ENCODE measurements at regions not wholly inside any gene's neighbourhood (a gene's known extent, or its start where the extent isn't known, plus 50 kb on each side); places are given as distances from the start of the nearest gene placed in this dataset.

DNA sequence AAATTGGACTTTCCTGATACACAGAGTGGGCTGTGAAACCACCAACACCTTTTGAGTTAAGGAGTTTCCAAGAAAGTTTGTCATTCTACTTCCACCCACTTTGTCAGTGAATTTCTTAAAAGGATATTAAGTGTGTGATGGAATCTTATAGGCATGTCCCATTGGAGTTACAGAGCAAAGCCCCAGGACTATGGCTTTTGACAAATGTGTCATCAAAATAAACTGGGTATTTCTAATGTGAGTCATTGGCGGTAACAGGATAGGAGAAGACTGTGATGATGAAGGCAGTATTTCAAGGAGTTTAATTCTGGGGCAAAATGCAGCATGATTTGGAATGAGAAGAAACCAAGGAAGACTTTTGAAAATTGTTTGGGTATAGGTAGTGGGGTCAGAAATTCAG lies 1013.8 kb upstream of the EEF2KMT start:
- H3K9me3 Mint-ChIP-seq (ENCODE audit: low read depth): peaks cover 5% of the 10 kb centered on the region
- H3K27me3 Mint-ChIP-seq: no peaks in the 10 kb centered on the region
- no peaks in the 10 kb centered on the region for H3K36me3 Mint-ChIP-seq
- no peak overlapping the region for H3K27ac Mint-ChIP-seq
- H3K4me3 Mint-ChIP-seq: no peak overlapping the region
- H3K4me1 Mint-ChIP-seq (ENCODE audit: low read depth): no peaks in the 10 kb centered on the region

DNA sequence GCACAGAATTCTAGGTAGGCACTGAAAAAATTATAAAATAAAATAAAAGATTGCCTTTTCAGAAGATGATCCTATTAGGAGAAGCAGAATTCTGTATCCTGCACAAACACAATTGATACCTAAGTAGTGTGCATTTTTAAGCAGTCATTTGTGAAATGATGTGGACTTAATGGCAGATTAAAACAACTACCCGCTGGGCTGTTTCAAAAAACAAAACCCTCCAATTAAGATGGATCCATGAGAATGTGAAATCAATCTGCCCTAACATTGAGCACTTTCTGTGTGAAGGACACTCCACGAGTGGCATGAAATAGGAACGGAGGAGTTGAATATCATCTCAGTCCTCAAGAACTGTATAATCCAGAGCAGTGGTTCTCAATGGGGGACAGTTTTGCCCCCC lies 1012.8 kb upstream of the EEF2KMT start:
- Mint-ChIP-seq H3K9me3 (ENCODE audit: low read depth) (peaks cover 5% of the 10 kb centered on the region), H3K27ac (no peak overlapping the region), H3K4me1 (ENCODE audit: low read depth) (no peaks in the 10 kb centered on the region), H3K36me3 (no peaks in the 10 kb centered on the region), H3K27me3 (no peaks in the 10 kb centered on the region), H3K4me3 (no peak overlapping the region)

DNA sequence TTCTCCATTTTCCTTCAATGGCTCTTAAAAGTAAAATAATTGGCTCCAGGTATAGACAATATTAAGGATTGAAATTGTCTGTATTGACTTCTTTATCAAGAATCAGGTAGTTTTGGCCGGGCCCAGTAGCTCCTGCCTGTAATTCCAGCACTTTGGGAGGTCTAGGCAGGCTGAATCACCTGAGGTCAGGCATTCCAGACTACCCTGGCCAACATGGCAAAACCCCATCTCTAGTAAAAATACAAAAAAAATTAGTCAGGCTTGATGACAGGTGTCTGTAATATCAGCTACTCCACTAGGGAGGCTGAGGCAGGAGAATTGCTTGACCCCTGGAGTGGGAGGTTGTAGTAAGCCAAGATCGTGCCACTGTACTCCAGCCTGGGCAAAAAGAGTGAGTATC lies 1008.5 kb upstream of the EEF2KMT start:
- H3K9me3 Mint-ChIP-seq (ENCODE audit: low read depth): no peaks in the 10 kb centered on the region
- H3K27ac Mint-ChIP-seq: no peak overlapping the region
- H3K36me3 Mint-ChIP-seq: no peaks in the 10 kb centered on the region
- H3K4me1 Mint-ChIP-seq (ENCODE audit: low read depth): no peaks in the 10 kb centered on the region
- H3K4me3 Mint-ChIP-seq: no peak overlapping the region
- H3K27me3 Mint-ChIP-seq: peaks cover 1% of the 10 kb centered on the region

DNA sequence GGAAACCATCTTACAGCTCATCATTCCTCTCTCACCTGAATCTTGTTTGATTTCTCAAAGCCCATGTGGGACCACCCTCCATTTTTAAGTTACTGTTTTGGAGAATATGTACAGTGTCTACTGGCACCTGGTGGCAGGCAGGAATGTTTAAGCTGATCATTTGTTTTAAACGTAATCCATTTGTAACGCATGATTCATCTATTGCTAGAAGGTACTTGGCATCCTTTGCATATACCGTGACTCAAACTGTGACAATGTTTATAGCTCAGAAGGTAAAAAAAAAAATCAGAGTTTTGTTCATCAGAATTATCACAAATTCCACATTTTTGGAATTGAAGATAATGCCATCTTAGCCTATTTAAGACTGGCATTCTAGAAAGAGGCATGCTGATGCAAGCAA lies 1007.5 kb upstream of the EEF2KMT start:
- Mint-ChIP-seq H3K36me3 (no peaks in the 10 kb centered on the region), H3K27ac (no peak overlapping the region), H3K27me3 (peaks cover 1% of the 10 kb centered on the region), H3K9me3 (ENCODE audit: low read depth) (no peaks in the 10 kb centered on the region), H3K4me1 (ENCODE audit: low read depth) (no peaks in the 10 kb centered on the region), H3K4me3 (no peak overlapping the region)

DNA sequence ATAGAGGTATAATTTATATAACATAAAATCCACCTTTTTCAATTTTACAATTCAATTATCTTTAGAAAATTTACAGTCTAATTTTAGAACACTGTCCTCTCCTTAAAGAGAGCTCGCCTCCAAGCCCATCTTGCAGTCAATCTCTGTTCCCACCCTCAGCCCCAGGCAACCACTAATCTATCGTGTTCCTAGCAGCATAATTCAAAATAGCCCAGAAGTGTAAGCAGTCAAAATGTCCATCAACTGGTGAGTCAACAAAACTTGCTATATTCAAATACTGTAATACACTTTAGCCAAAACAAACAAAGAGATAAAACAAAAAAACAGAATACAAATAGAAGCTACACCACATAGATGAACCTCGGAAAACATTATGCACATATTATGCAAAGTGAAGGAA lies 1006.8 kb upstream of the EEF2KMT start:
- Mint-ChIP-seq H3K27ac (no peak overlapping the region), H3K4me3 (no peak overlapping the region), H3K4me1 (ENCODE audit: low read depth) (no peaks in the 10 kb centered on the region), H3K27me3 (peaks cover 1% of the 10 kb centered on the region), H3K9me3 (ENCODE audit: low read depth) (no peaks in the 10 kb centered on the region), H3K36me3 (no peaks in the 10 kb centered on the region)

DNA sequence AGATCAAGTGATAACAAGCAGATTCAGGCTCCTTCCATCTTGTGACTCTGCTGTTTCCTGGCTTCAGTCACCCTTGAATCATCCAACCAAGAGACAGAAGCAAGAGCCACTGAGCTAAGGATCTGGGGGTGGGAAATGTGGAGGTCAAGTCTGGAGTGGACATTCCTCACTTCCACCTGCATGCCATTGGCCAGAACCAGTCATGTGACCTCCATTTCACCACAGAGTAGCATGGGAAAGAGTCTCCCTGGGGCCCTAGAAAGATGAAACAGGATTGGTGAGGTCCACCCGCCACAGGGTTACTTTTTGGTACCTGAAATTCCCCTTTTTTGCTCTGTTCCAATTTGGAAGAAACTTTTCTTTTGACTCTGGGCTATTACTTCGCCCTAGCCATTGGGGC lies 1006.0 kb upstream of the EEF2KMT start:
- Mint-ChIP-seq H3K4me1 (ENCODE audit: low read depth) (no peaks in the 10 kb centered on the region), H3K4me3 (no peak overlapping the region), H3K27me3 (peaks cover 1% of the 10 kb centered on the region), H3K36me3 (no peaks in the 10 kb centered on the region), H3K27ac (no peak overlapping the region), H3K9me3 (ENCODE audit: low read depth) (no peaks in the 10 kb centered on the region)

DNA sequence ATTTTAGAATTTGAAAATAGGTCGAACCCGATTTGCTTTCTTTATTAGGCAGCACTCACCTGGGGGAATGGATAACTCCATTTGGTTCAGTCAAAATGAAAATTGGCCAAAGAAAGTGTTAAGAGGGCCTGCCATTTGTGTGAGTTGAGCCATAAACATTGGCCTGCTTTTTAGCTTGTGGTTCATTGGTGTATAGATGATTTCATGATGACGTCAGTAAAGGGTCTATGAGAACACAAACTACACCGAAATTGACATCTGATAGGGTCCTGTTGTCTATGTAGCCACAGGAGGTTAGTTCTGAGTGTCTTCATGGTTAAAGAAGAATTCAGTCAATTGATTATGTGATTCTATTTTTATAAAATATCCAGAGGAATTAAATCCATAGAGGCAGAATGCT lies 1001.5 kb upstream of the EEF2KMT start:
- Mint-ChIP-seq H3K9me3 (ENCODE audit: low read depth) (no peaks in the 10 kb centered on the region), H3K36me3 (no peaks in the 10 kb centered on the region), H3K27ac (no peak overlapping the region), H3K4me1 (ENCODE audit: low read depth) (no peaks in the 10 kb centered on the region), H3K4me3 (no peak overlapping the region), H3K27me3 (peaks cover 1% of the 10 kb centered on the region)

DNA sequence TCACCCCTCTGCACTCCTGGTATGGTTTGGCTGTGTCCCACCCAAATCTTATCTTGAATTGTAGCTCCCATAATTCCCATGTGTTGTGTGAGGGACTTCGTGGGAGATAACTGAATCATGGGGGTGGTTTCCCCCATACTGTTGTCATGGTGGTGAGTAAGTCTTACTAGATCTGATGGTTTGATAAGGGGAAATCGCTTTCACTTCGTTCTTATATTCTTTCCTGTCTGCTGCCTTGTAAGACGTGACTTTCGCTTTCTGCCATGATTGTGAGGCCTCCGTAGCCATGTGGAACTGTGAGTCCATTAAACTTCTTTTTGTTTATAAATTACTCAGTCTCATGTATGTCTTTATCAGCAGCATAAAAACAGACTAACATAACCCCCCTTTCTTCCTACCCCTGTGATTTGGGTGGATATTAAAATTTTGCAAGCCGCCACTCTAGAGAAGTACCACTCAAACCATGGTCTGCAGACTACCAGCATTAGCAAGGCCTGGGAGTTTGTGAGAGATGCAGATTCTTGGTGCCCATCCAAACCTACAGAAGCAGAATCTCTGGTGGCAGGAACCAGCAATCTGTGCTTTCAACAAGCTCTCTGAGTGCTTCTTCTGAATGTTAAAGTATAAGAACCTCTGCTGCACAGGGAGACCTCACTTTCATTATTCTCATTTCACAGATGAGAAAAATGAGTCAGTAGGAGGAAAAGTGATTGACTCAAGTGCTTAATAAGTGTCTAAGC lies 999.5 kb upstream of the EEF2KMT start:
- Mint-ChIP-seq H3K27ac (no peak overlapping the region), H3K4me3 (no peak overlapping the region), H3K27me3 (peaks cover 3% of the 10 kb centered on the region), H3K9me3 (ENCODE audit: low read depth) (no peaks in the 10 kb centered on the region), H3K4me1 (ENCODE audit: low read depth) (no peaks in the 10 kb centered on the region), H3K36me3 (no peaks in the 10 kb centered on the region)

DNA sequence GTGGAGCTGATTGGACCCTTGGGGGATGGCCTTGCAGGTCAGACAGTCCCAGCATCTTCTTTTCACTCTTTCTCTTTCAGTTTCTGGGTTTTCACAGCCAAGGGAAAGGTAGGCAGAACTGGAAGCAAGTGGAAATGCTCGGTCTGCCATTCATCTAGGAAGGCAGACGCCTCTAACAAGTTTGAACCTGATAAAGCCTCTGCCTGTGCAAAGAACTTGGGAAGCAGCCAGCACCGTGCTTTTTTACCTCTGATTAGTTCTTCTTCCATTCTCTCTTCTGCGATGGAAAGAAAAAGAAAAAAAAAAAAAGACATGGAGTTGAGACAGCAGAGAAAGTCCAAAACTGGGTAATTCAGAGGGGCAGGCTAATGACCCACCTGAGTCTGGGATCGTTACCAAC lies 997.8 kb upstream of the EEF2KMT start:
- Mint-ChIP-seq H3K9me3 (ENCODE audit: low read depth) (no peaks in the 10 kb centered on the region), H3K4me3 (no peak overlapping the region), H3K4me1 (ENCODE audit: low read depth) (no peaks in the 10 kb centered on the region), H3K27ac (no peak overlapping the region), H3K36me3 (no peaks in the 10 kb centered on the region), H3K27me3 (peaks cover 2% of the 10 kb centered on the region)

DNA sequence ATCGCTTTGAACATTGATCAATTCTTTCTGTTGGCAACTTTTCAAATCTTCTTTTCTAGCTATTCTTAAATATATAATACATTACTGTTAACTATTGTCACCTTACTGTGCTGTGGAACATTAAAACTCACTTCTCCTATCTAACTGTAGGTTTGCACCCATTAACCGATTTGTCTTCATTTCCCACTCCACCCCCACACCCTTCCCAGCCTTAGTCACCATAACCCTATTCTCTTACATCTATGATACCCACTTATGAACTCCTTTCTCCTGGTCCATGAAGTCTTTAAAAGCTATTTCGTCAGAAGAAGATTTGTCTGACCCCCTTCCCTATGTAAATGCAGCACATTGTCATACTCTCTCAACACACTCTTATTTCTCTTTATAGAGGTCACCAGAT lies 993.4 kb upstream of the EEF2KMT start:
- Mint-ChIP-seq H3K4me3 (no peak overlapping the region), H3K4me1 (ENCODE audit: low read depth) (no peaks in the 10 kb centered on the region), H3K36me3 (no peaks in the 10 kb centered on the region), H3K27ac (no peak overlapping the region), H3K9me3 (ENCODE audit: low read depth) (peaks cover 3% of the 10 kb centered on the region), H3K27me3 (peaks cover 2% of the 10 kb centered on the region)

DNA sequence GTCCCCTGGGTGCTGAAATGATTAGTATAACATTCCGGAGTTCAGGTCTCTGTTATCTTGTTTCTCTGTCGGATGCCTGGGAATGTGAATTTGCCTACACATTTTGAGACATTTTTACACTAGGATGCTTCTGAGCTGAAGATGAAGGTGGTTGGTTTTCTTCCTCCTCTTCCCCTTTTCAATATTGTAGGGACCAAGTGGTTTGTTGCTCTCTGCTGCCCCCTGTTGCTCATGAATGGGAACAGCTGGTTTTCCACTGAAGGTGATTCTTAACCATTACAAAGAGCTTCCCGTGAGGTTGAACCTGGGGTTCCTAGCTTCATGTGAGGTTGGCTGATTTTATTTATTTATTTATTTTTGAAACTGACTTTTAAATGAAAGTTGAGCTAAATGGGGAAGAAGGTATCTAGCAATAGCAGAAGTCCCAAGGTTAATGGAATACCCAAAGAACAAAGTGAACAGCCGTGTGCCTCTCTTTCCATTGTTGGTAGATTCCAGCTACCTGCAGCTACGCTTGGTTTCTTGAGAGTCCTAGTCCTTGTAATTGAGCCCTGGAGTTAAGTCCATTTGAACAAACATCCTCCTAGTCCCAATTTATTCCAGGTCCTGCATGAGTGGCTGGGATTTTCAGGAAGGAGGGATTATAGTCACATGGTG lies 983.9 kb upstream of the EEF2KMT start:
- no peaks in the 10 kb centered on the region for H3K4me1 Mint-ChIP-seq (ENCODE audit: low read depth)
- no peaks in the 10 kb centered on the region for H3K36me3 Mint-ChIP-seq
- H3K27me3 Mint-ChIP-seq: no peaks in the 10 kb centered on the region
- no peak overlapping the region for H3K4me3 Mint-ChIP-seq
- no peak overlapping the region for H3K27ac Mint-ChIP-seq
- H3K9me3 Mint-ChIP-seq (ENCODE audit: low read depth): peaks cover 3% of the 10 kb centered on the region

DNA sequence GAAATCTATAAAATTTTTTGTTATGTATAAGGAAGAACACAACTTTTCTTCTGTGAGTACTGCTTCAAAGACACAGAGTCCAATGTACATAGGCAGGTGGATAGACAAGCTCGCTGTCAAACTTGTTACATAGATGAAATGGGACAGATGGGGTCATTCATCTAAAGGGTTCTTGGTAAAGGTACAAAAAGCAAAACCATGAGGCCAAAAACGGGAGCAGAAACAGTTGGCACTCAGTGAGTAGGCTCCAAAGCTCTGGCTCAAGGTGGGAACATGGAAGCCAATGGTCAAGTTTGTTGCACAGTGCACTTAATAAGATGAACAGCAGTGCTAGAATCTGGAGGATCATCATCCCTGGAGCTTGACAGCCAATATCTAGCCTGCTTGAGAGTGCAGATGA lies 979.0 kb upstream of the EEF2KMT start:
- no peak overlapping the region for H3K27ac Mint-ChIP-seq
- peaks cover 15% of the 10 kb centered on the region for H3K9me3 Mint-ChIP-seq (ENCODE audit: low read depth)
- no peak overlapping the region for H3K4me3 Mint-ChIP-seq
- no peaks in the 10 kb centered on the region for H3K27me3 Mint-ChIP-seq
- H3K4me1 Mint-ChIP-seq (ENCODE audit: low read depth): no peaks in the 10 kb centered on the region
- H3K36me3 Mint-ChIP-seq: no peaks in the 10 kb centered on the region

DNA sequence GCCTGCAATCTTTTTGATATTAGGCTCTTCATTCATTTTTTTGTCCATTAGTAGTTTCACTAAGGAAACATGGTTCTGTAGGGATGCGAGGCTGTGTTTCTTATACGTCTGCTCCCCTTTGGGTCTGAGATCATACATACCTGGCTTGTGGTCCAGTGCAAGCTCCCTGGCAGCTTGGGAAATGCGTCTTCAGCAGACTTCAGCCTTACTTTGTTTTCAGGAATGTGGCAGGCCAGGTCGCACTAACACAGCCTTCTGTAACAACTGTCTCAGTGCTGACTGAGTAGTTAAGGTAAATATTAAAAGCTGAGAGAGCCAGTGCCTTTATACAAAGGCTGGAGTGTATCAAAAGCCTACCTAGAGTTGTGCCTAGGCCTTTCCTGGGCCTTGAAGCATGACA lies 970.5 kb upstream of the EEF2KMT start:
- Mint-ChIP-seq H3K4me3 (no peak overlapping the region), H3K36me3 (no peaks in the 10 kb centered on the region), H3K4me1 (ENCODE audit: low read depth) (no peaks in the 10 kb centered on the region), H3K27ac (no peak overlapping the region), H3K9me3 (ENCODE audit: low read depth) (peaks cover 7% of the 10 kb centered on the region), H3K27me3 (peaks cover 2% of the 10 kb centered on the region)

DNA sequence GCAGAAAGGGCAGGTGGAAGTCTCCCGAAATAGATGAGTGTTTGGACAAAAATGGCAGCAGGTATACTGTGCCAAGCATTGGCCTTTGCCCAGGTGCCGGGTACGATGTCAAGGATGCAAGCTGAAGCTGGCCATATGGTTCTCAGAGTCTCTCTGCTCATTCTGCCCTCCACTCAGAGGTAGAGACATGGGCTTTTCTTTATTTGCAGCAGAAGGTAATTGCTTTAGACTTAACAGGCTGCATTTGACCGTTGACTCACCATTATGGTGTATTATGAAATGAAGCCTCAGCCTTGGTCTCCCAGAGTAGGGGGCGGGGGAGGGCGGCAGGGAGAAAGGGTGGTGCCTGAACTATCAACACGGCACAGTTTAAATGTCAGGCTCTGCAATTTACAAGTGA lies 969.1 kb upstream of the EEF2KMT start:
- peaks cover 2% of the 10 kb centered on the region for H3K27me3 Mint-ChIP-seq
- H3K4me3 Mint-ChIP-seq: no peak overlapping the region

DNA sequence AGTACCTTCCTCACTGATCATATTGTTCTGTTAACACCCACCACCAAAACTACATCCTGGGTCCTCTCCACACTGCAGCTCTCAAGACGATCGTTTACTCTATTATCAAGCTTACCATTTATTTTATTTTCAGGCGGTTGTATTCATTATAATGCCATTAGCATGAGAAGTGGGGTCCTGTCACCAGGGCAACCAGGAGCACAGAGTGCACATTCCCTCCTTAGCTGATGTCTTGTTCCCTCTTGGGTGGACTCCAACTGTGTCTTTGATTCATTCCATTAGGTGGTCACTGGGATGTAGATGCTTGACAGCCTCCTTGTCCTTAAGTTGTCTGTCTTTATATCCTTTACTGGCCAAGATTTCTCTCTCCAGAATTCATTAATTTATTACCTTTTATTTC lies 965.9 kb upstream of the EEF2KMT start:
- Mint-ChIP-seq H3K27me3 (peaks cover 2% of the 10 kb centered on the region), H3K27ac (no peak overlapping the region), H3K4me3 (no peak overlapping the region), H3K36me3 (no peaks in the 10 kb centered on the region), H3K9me3 (ENCODE audit: low read depth) (no peaks in the 10 kb centered on the region), H3K4me1 (ENCODE audit: low read depth) (no peaks in the 10 kb centered on the region)

More for the DNA sequence above, 969.1 kb upstream of the EEF2KMT start:
- Mint-ChIP-seq H3K36me3 (no peaks in the 10 kb centered on the region), H3K4me1 (ENCODE audit: low read depth) (no peaks in the 10 kb centered on the region), H3K27ac (no peak overlapping the region), H3K9me3 (ENCODE audit: low read depth) (peaks cover 1% of the 10 kb centered on the region)

DNA sequence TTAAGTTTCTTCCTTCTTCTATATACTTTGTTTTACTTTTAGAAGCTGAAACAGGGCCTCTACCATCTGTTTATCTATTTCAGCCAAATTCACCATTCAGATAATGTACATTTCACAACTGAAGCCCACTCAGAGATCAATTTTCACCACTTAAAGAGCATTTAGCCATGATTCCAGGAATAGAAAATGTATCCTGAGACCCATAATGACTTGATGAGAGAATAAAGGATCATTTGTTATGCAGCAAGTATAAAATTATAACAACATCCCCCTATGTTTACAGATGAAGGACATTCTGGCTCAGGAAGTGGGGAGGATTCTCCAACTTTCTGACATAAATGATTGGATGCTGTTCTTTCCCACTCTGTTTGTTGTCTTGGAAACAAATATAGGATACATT lies 962.1 kb upstream of the EEF2KMT start:
- Mint-ChIP-seq H3K4me3 (no peak overlapping the region), H3K9me3 (ENCODE audit: low read depth) (peaks cover 3% of the 10 kb centered on the region), H3K36me3 (no peaks in the 10 kb centered on the region), H3K27me3 (no peaks in the 10 kb centered on the region), H3K27ac (no peak overlapping the region), H3K4me1 (ENCODE audit: low read depth) (no peaks in the 10 kb centered on the region)
